ENCODE measurements at regions not wholly inside any gene's neighbourhood (a gene's known extent, or its start where the extent isn't known, plus 50 kb on each side); places are given as distances from the start of the nearest gene placed in this dataset.

- Histone ChIP-seq H3K9ac (ENCODE audit: insufficient read depth, low read length) (no peak overlapping the region), H3K9me3 (ENCODE audit: control insufficient read depth, insufficient read depth, low read depth, low read length) (no peaks in the 10 kb centered on the region), H3K4me2 (ENCODE audit: extremely low read depth, insufficient read depth, low read length) (no peak overlapping the region), H4K20me1 (ENCODE audit: control insufficient read depth, extremely low read depth, insufficient read depth, low read length) (no peaks in the 10 kb centered on the region), H3K79me2 (ENCODE audit: control insufficient read depth, insufficient read depth, low read length) (no peaks in the 10 kb centered on the region), H3K4me3 (replicated peaks in 1 of 4; ENCODE audit: control extremely low read depth in 1 of 4, insufficient read depth in 1 of 4, low read depth in 3 of 4, low read length in 4 of 4) (no peak overlapping the region), H3K36me3 (ENCODE audit: control insufficient read depth, insufficient read depth, low read length) (no peaks in the 10 kb centered on the region), H2AFZ (ENCODE audit: low read length) (no peak overlapping the region), H3K4me1 (ENCODE audit: control insufficient read depth, extremely low read depth, insufficient read depth, low read length) (no peaks in the 10 kb centered on the region), H3K27ac (ENCODE audit: insufficient read depth, low read length) (no peak overlapping the region), H3K27me3 (ENCODE audit: control insufficient read depth, insufficient read depth, low read length) (no peaks in the 10 kb centered on the region)
- no peak for DNase-seq (ENCODE audit: low read depth in 2 of 2)
- TF ChIP-seq EZH2 (IDR thresholded peaks at IDR 0.05; ENCODE audit: low read length, missing control alignments) = no peak
Observed at GRCh38 chr15:96535148-96535547, 204.6 kb downstream of the NR2F2 start.

GRCh38 chr15:96538491-96538890 lies 208.0 kb downstream of the NR2F2 start:
- no peak for TF ChIP-seq CTCF (conservative IDR thresholded peaks at IDR 0.05 in 1 of 2, IDR thresholded peaks at IDR 0.05 in 1 of 2; ENCODE audit: low read depth in 1 of 2, low read length in 2 of 2)
- no peak for TF ChIP-seq EZH2 (IDR thresholded peaks at IDR 0.05; ENCODE audit: low read length, missing control alignments)
- H3K4me2 ChIP-seq (ENCODE audit: extremely low read depth, insufficient read depth, low read length) = no peak overlapping the region
- no peak overlapping the region for H3K9ac ChIP-seq (ENCODE audit: insufficient read depth, low read length)
- H2AFZ ChIP-seq (ENCODE audit: low read length) = no peak overlapping the region
- no peaks in the 10 kb centered on the region for H3K27me3 ChIP-seq (ENCODE audit: control insufficient read depth, insufficient read depth, low read length)
- no peaks in the 10 kb centered on the region for H3K79me2 ChIP-seq (ENCODE audit: control insufficient read depth, insufficient read depth, low read length)
- no peak overlapping the region for H3K4me3 ChIP-seq (replicated peaks in 1 of 4; ENCODE audit: control extremely low read depth in 1 of 4, insufficient read depth in 1 of 4, low read depth in 3 of 4, low read length in 4 of 4)
- no peaks in the 10 kb centered on the region for H3K9me3 ChIP-seq (ENCODE audit: control insufficient read depth, insufficient read depth, low read depth, low read length)
- no peaks in the 10 kb centered on the region for H3K36me3 ChIP-seq (ENCODE audit: control insufficient read depth, insufficient read depth, low read length)
- H3K4me1 ChIP-seq (ENCODE audit: control insufficient read depth, extremely low read depth, insufficient read depth, low read length) = no peaks in the 10 kb centered on the region
- no peak for DNase-seq (ENCODE audit: low read depth in 2 of 2)
- H3K27ac ChIP-seq (ENCODE audit: insufficient read depth, low read length) = no peak overlapping the region
- H4K20me1 ChIP-seq (ENCODE audit: control insufficient read depth, extremely low read depth, insufficient read depth, low read length) = no peaks in the 10 kb centered on the region

GRCh38 chr15:96540283-96540682 lies 209.8 kb downstream of the NR2F2 start:
- Histone ChIP-seq H3K9ac (ENCODE audit: insufficient read depth, low read length) (no peak overlapping the region), H3K4me1 (ENCODE audit: control insufficient read depth, extremely low read depth, insufficient read depth, low read length) (no peaks in the 10 kb centered on the region), H3K36me3 (ENCODE audit: control insufficient read depth, insufficient read depth, low read length) (no peaks in the 10 kb centered on the region), H3K79me2 (ENCODE audit: control insufficient read depth, insufficient read depth, low read length) (no peaks in the 10 kb centered on the region), H3K9me3 (ENCODE audit: control insufficient read depth, insufficient read depth, low read depth, low read length) (no peaks in the 10 kb centered on the region), H4K20me1 (ENCODE audit: control insufficient read depth, extremely low read depth, insufficient read depth, low read length) (no peaks in the 10 kb centered on the region), H3K4me2 (ENCODE audit: extremely low read depth, insufficient read depth, low read length) (no peak overlapping the region), H2AFZ (ENCODE audit: low read length) (no peak overlapping the region), H3K4me3 (replicated peaks in 1 of 4; ENCODE audit: control extremely low read depth in 1 of 4, insufficient read depth in 1 of 4, low read depth in 3 of 4, low read length in 4 of 4) (no peak overlapping the region), H3K27me3 (ENCODE audit: control insufficient read depth, insufficient read depth, low read length) (no peaks in the 10 kb centered on the region), H3K27ac (ENCODE audit: insufficient read depth, low read length) (no peak overlapping the region)
- no peak for DNase-seq (ENCODE audit: low read depth in 2 of 2)
- no peak for TF ChIP-seq EZH2 (IDR thresholded peaks at IDR 0.05; ENCODE audit: low read length, missing control alignments)
- TF ChIP-seq CTCF (conservative IDR thresholded peaks at IDR 0.05 in 1 of 2, IDR thresholded peaks at IDR 0.05 in 1 of 2; ENCODE audit: low read depth in 1 of 2, low read length in 2 of 2) = no peak

All from fibroblast of lung (primary cell).